ENCODE measurements at regions not wholly inside any gene's neighbourhood (a gene's known extent, or its start where the extent isn't known, plus 50 kb on each side); places are given as distances from the start of the nearest gene placed in this dataset.

DNA sequence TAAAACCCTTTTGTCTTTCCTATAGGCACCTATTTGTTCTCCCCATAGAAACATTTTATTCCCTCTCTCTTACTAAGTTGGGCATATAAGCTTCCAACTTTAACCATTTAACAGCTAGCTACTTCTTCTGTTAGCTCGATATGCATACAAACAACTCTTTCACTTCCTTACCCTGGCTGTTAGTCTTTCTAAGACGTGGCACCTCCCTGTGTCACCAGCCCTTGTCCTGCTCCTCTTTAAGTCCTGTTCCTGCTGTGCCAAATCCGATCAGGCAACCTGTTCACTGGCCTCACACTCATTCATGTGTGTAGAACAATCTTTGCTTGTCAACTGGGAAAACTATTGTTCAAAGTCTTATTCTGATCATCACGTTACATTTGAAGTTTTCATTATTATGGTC lies 1376.1 kb upstream of the TENM4 start:
- H3K4me3 Mint-ChIP-seq, result no peak overlapping the region
- H3K36me3 Mint-ChIP-seq (ENCODE audit: low read depth), result no peaks in the 10 kb centered on the region
- H3K4me1 Mint-ChIP-seq, result peaks cover 5% of the 10 kb centered on the region
- no peak overlapping the region for H3K27ac Mint-ChIP-seq (ENCODE audit: unreplicated experiment)
- DNase-seq (ENCODE audit: low read depth, low spot score), result no peak
- H3K9me3 Mint-ChIP-seq, result no peaks in the 10 kb centered on the region
- no peaks in the 10 kb centered on the region for H3K27me3 Mint-ChIP-seq (ENCODE audit: low read depth)
- TF ChIP-seq, protein P1, sequence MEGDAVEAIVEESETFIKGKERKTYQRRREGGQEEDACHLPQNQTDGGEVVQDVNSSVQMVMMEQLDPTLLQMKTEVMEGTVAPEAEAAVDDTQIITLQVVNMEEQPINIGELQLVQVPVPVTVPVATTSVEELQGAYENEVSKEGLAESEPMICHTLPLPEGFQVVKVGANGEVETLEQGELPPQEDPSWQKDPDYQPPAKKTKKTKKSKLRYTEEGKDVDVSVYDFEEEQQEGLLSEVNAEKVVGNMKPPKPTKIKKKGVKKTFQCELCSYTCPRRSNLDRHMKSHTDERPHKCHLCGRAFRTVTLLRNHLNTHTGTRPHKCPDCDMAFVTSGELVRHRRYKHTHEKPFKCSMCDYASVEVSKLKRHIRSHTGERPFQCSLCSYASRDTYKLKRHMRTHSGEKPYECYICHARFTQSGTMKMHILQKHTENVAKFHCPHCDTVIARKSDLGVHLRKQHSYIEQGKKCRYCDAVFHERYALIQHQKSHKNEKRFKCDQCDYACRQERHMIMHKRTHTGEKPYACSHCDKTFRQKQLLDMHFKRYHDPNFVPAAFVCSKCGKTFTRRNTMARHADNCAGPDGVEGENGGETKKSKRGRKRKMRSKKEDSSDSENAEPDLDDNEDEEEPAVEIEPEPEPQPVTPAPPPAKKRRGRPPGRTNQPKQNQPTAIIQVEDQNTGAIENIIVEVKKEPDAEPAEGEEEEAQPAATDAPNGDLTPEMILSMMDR (conservative IDR thresholded peaks at IDR 0.05), result no peak

DNA sequence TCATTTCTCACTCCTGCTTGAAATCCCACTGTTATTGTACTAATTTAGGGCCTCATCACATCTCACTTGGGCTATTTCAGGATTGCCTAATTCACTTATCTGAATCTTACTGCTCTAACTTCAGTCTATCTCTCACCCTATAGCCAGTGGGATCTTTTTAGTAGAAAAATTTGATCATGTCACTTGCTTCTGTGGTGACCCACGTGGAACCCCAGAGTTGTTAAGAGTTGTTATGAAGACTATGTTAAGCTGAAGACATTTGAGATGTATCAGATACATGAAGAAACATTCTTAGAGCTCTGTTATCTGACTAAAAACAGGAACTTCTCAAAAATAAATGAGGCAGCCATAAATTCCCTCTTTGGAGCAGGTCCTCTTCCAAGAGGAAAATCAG lies 1375.6 kb upstream of the TENM4 start:
- DNase-seq (ENCODE audit: low read depth, low spot score), result no peak
- H3K27me3 Mint-ChIP-seq (ENCODE audit: low read depth), result no peaks in the 10 kb centered on the region
- TF ChIP-seq, protein P1 (conservative IDR thresholded peaks at IDR 0.05), result no peak
- H3K4me3 Mint-ChIP-seq, result no peak overlapping the region
- H3K9me3 Mint-ChIP-seq, result no peaks in the 10 kb centered on the region
- H3K27ac Mint-ChIP-seq (ENCODE audit: unreplicated experiment), result no peak overlapping the region
- H3K36me3 Mint-ChIP-seq (ENCODE audit: low read depth), result no peaks in the 10 kb centered on the region
- H3K4me1 Mint-ChIP-seq, result peaks cover 5% of the 10 kb centered on the region

DNA sequence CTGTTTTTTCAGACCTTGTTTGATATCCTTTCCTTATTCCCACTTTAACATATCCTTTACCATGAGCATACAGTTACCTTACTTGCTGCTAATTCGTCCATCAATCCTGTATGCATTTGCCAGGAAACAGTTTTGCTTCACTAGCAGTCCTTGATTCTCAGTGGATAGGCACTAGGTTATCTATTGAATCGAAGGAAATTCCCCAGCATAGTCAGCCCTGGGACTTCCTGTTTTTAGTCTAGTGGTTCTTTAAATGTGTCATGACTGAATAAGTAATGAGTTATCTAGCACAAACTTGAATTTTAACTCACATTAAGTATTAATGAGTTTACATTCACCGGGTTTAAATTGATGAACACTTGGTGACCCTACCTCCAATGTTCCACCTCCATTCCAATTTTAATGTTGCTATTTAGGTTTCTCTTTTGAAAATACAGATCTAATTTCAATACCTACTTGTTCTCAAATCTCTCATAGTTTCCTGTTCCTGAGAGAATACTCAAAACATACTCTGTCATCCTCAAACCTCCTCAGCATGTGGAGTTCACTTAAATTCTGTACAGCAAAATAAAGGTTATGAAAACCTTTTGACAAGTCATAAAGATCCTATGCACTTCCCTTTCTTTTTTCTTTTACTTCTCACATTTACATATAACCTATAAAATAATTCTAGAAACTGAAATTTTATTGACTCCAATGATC lies 1375.1 kb upstream of the TENM4 start:
- no peak overlapping the region for H3K27ac Mint-ChIP-seq (ENCODE audit: unreplicated experiment)
- no peaks in the 10 kb centered on the region for H3K9me3 Mint-ChIP-seq
- TF ChIP-seq, protein P1 (conservative IDR thresholded peaks at IDR 0.05), result no peak
- no peak overlapping the region for H3K4me3 Mint-ChIP-seq
- H3K36me3 Mint-ChIP-seq (ENCODE audit: low read depth), result no peaks in the 10 kb centered on the region
- no peak for DNase-seq (ENCODE audit: low read depth, low spot score)
- H3K4me1 Mint-ChIP-seq, result peaks cover 5% of the 10 kb centered on the region
- no peaks in the 10 kb centered on the region for H3K27me3 Mint-ChIP-seq (ENCODE audit: low read depth)

DNA sequence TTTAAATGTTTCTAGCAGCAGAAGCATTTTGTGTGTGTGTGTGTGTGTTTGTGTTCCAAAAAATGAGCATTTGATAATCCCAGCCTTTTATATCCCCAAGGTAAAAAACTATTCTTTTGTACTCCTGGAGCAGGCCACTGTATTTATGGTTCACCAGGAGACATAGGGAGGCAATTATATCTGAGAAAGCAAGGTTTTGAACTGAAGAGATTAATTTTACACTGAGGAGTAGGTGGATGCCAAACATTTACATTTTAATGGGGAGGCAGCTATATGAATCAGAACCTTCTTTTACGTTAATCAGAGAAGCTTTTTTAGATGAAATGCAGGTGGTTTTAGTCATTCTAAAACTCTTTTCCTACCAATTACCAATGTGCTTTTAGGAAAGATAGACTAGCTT lies 1374.0 kb upstream of the TENM4 start:
- Mint-ChIP-seq H3K27ac (ENCODE audit: unreplicated experiment) (no peak overlapping the region), H3K9me3 (no peaks in the 10 kb centered on the region), H3K36me3 (ENCODE audit: low read depth) (no peaks in the 10 kb centered on the region), H3K27me3 (ENCODE audit: low read depth) (no peaks in the 10 kb centered on the region), H3K4me1 (peaks cover 5% of the 10 kb centered on the region), H3K4me3 (no peak overlapping the region)
- DNase-seq (ENCODE audit: low read depth, low spot score), result no peak
- TF ChIP-seq, protein P1 (conservative IDR thresholded peaks at IDR 0.05), result no peak

DNA sequence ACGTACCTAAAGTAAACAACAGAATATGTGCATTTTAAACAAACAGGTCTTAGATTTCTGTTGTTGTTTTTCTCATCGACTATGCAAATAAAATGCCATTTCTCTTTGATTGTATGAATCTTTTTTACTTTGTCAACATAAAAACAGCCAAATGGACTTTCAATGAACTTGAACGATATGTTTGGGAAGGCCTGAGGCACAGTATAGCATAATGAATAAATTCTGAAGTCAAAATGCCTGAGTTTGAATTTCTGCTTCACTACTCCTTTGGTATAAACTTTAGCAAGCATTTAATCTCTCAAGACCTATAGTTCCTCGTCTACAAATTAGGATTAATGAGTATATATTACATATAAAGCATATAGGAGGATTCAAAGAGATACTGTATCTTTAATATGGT lies 1369.9 kb upstream of the TENM4 start:
- no peak overlapping the region for H3K4me3 Mint-ChIP-seq
- TF ChIP-seq, protein P1 (conservative IDR thresholded peaks at IDR 0.05), result no peak
- no peak for DNase-seq (ENCODE audit: low read depth, low spot score)

More for the DNA sequence above, 1369.9 kb upstream of the TENM4 start:
- H3K27me3 Mint-ChIP-seq (ENCODE audit: low read depth), result no peaks in the 10 kb centered on the region
- H3K27ac Mint-ChIP-seq (ENCODE audit: unreplicated experiment), result no peak overlapping the region
- H3K9me3 Mint-ChIP-seq, result no peaks in the 10 kb centered on the region
- H3K4me1 Mint-ChIP-seq, result no peaks in the 10 kb centered on the region
- no peaks in the 10 kb centered on the region for H3K36me3 Mint-ChIP-seq (ENCODE audit: low read depth)

Data from neural crest cell (in vitro differentiated cells).